PC-9 (cell line): ENCODE measurements at regions not wholly inside any gene's neighbourhood (a gene's known extent, or its start where the extent isn't known, plus 50 kb on each side); places are given as distances from the start of the nearest gene placed in this dataset.

Experiments
- BruUV-seq: library from RNA; stranded (reverse); fragments of 400-500 nt; replicated peaks from 2 replicates; lab custom pipeline; 2021; lab: Mats Ljungman, UMichigan
- CTCF ChIA-PET: fragments of 300-600 bp; sonication (Branson Sonifier 250); formaldehyde crosslinking; loops from one replicate; lab custom pipeline; 2022; ENCODE audit warnings: antibody characterized with exemption; lab: Charles Lee
- POLR2A ChIA-PET: fragments of 300-600 bp; sonication (Branson Sonifier 250); formaldehyde crosslinking; loops from one replicate; lab custom pipeline; 2022; ENCODE audit warnings: antibody characterized with exemption; ENCODE audit not compliant: unreplicated experiment; lab: Charles Lee
- DNase-seq, 2 experiments: peaks; one replicate each; pipeline versions ENCODE4 v3.0.0 to v3.0.0-alpha.2; 2015 to 2022; ENCODE audit warnings: mixed read lengths in 1 of 2
- H2AFZ ChIP-seq: fragments of 200-600 bp; sonication (generic); 2 replicates; pipeline ENCODE4 v1.8.1; 2017; ENCODE audit warnings: antibody characterized with exemption
- H3F3A ChIP-seq: fragments of 200-600 bp; sonication (generic); 2 replicates; pipeline ENCODE4 v1.8.1; 2017; ENCODE audit warnings: antibody characterized with exemption, mild to moderate bottlenecking, low read depth; ENCODE audit not compliant: insufficient read depth
- H3K27ac ChIP-seq: fragments of 200-600 bp; sonication (generic); 2 replicates; pipeline ENCODE4 v1.6.1; 2016; ENCODE audit warnings: mixed run types
- H3K27me3 ChIP-seq: fragments of 200-600 bp; sonication (generic); 2 replicates; pipeline ENCODE4 v1.6.1; 2016; ENCODE audit warnings: low read depth, mixed run types; ENCODE audit not compliant: insufficient read depth
- H3K36me3 ChIP-seq: fragments of 200-600 bp; sonication (generic); 2 replicates; pipeline ENCODE4 v1.6.1; 2016; ENCODE audit warnings: low read depth, mixed run types
- H3K4me1 ChIP-seq: fragments of 200-600 bp; sonication (generic); replicated peaks from 2 replicates; pipeline ENCODE4 v1.6.1; 2016; ENCODE audit warnings: mixed run types; ENCODE audit not compliant: insufficient read depth
- H3K4me2 ChIP-seq: fragments of 200-600 bp; sonication (generic); 2 replicates; pipeline ENCODE4 v1.6.1; 2017; ENCODE audit warnings: mixed run types
- H3K4me3 ChIP-seq: fragments of 200-600 bp; sonication (generic); 2 replicates; pipeline ENCODE4 v1.6.1; 2016; ENCODE audit warnings: mixed run types
- H3K79me2 ChIP-seq: fragments of 200-600 bp; sonication (generic); 2 replicates; pipeline ENCODE4 v1.6.1; 2017; ENCODE audit warnings: low read depth, mixed run types
- H3K9me2 ChIP-seq: fragments of 200-600 bp; sonication (generic); 2 replicates; pipeline ENCODE4 v1.8.1; 2017; ENCODE audit warnings: mild to moderate bottlenecking; ENCODE audit not compliant: insufficient read depth
- H3K9me3 ChIP-seq: fragments of 200-600 bp; sonication (generic); 2 replicates; pipeline ENCODE4 v1.8.1; 2016; ENCODE audit warnings: low read depth; ENCODE audit not compliant: insufficient read depth
- H4K20me1 ChIP-seq: fragments of 200-600 bp; sonication (generic); 2 replicates; pipeline ENCODE4 v1.8.1; 2017; ENCODE audit not compliant: insufficient read depth
- CTCF ChIP-seq: fragments of 200-600 bp; sonication (generic); conservative IDR thresholded peaks from 2 replicates; pipeline ENCODE4 v1.6.1; 2017; ENCODE audit warnings: mixed run types, antibody characterized with exemption, mild to moderate bottlenecking, moderate library complexity
- EZH2 ChIP-seq: fragments of 200-600 bp; sonication (generic); IDR thresholded peaks from 2 replicates; pipeline ENCODE4 v1.8.0; 2017; ENCODE audit warnings: antibody characterized with exemption, low read depth
- intact Hi-C: fragments of 100-400 bp; cut with micrococcal nuclease; formaldehyde crosslinking; loops from one replicate; pipeline ENCODE4 v1.10.0; 2022; ENCODE audit not compliant: unreplicated experiment

GRCh38 chr5:71986101-71986500 lies 121.2 kb upstream of the MAP1B start:
- H2AFZ ChIP-seq: no peak overlapping the region
- no peaks in the 10 kb centered on the region for H3K4me1 ChIP-seq
- TF ChIP-seq CTCF (no peak), EZH2 (no peak)
- H3K27me3 ChIP-seq: no peaks in the 10 kb centered on the region
- BruUV-seq: no TSS peak
- H3F3A ChIP-seq: no peaks in the 10 kb centered on the region
- intact Hi-C loops: no loop called here
- H3K27ac ChIP-seq: no peak overlapping the region
- POLR2A ChIA-PET: no interaction called here
- no peaks in the 10 kb centered on the region for H4K20me1 ChIP-seq
- H3K9me2 ChIP-seq: 0 out of 2 replicates have a peak, but pooled peaks cover 5% of the 10 kb centered on the region
- H3K36me3 ChIP-seq: no peaks in the 10 kb centered on the region
- DNase-seq: no peak
- no peak overlapping the region for H3K4me2 ChIP-seq
- H3K4me3 ChIP-seq: no peak overlapping the region
- H3K79me2 ChIP-seq: no peaks in the 10 kb centered on the region
- H3K9me3 ChIP-seq: peaks cover 19% of the 10 kb centered on the region
- CTCF ChIA-PET: no interaction called here

- POLR2A ChIA-PET: no interaction called here
- H3K4me1 ChIP-seq: no peaks in the 10 kb centered on the region
Observed at GRCh38 chr5:71988808-71989207, 118.5 kb upstream of the MAP1B start.

GRCh38 chr5:71993600-71993999 lies 113.7 kb upstream of the MAP1B start:
- H3K27ac ChIP-seq: no peak overlapping the region
- no peak for DNase-seq
- H3K36me3 ChIP-seq: no peaks in the 10 kb centered on the region
- POLR2A ChIA-PET: no interaction called here
- TF ChIP-seq CTCF (no peak), EZH2 (no peak)
- H2AFZ ChIP-seq: no peak overlapping the region
- no peak overlapping the region for H3K4me3 ChIP-seq
- no peak overlapping the region for H3K4me2 ChIP-seq
- H3K4me1 ChIP-seq: no peaks in the 10 kb centered on the region
- CTCF ChIA-PET: no interaction called here
- H3K9me2 ChIP-seq: 0 out of 2 replicates have a peak, but pooled peaks cover 5% of the 10 kb centered on the region
- H3K79me2 ChIP-seq: no peaks in the 10 kb centered on the region
- H3F3A ChIP-seq: no peaks in the 10 kb centered on the region
- no peaks in the 10 kb centered on the region for H4K20me1 ChIP-seq
- H3K27me3 ChIP-seq: no peaks in the 10 kb centered on the region
- intact Hi-C loops: no loop called here
- BruUV-seq: no TSS peak
- H3K9me3 ChIP-seq: 0 out of 2 replicates have a peak, but pooled peaks cover 9% of the 10 kb centered on the region

More at GRCh38 chr5:71988808-71989207, 118.5 kb upstream of the MAP1B start:
- Histone ChIP-seq H3K4me2 (no peak overlapping the region), H4K20me1 (no peaks in the 10 kb centered on the region), H3K9me3 (0 out of 2 replicates have a peak, but pooled peaks cover 9% of the 10 kb centered on the region), H3F3A (no peaks in the 10 kb centered on the region), H3K27ac (no peak overlapping the region), H3K27me3 (no peaks in the 10 kb centered on the region), H3K4me3 (no peak overlapping the region), H2AFZ (no peak overlapping the region), H3K9me2 (0 out of 2 replicates have a peak, but pooled peaks cover 5% of the 10 kb centered on the region), H3K79me2 (no peaks in the 10 kb centered on the region), H3K36me3 (no peaks in the 10 kb centered on the region)
- no peak for TF ChIP-seq EZH2
- no peak for TF ChIP-seq CTCF
- BruUV-seq: no TSS peak
- intact Hi-C loops: no loop called here
- DNase-seq: no peak
- CTCF ChIA-PET: no interaction called here
